ENCODE measurements at regions not wholly inside any gene's neighbourhood (a gene's known extent, or its start where the extent isn't known, plus 50 kb on each side); places are given as distances from the start of the nearest gene placed in this dataset.
"Not testable (repeated sequence)": the region's sequence is repeated elsewhere in the genome, so short reads cannot be mapped to it uniquely, and the experiment has no call there.

GRCh38 chr2:22035361-22035830 is 911.6 kb downstream of the TDRD15 start:
- DNase-seq, result no peak

DNA sequence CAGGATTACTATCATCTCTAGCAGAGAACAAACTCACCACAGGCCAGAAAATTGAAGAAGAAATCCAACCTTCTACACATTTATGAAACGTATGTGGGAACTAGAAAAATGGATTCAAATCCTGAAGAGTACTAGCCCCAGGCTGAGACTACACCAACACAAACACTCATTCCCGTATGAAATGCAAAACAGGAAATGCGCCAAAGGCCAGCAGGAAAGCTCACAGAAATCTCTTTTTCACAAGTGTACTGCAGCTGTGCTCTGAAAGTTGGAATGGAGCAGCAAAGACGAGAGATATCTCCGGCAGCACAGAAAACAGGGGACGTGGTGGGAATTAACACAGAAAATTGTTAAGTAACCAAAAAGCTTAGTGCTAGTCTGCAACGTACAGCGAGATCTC is 913.5 kb downstream of the TDRD15 start:
- no peak for DNase-seq

DNA sequence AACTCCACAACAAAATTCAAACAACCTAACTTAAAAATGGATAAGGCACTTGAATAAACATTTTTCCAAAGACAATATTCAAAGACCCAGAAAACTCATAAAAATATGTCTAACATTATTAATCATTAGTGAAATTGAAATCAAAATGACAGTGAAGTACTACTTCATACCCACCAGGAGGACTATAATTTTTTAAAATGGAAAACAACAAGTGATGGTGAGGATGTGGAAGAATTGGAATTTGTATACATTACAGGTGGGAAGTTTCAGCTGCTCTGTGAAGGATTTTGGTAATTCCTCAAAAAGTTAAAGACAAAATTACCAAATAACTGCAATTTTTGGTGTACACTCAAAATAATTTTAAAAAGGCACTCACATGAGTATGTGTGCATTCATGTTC is 920.0 kb downstream of the TDRD15 start:
- DNase-seq, result no peak

DNA sequence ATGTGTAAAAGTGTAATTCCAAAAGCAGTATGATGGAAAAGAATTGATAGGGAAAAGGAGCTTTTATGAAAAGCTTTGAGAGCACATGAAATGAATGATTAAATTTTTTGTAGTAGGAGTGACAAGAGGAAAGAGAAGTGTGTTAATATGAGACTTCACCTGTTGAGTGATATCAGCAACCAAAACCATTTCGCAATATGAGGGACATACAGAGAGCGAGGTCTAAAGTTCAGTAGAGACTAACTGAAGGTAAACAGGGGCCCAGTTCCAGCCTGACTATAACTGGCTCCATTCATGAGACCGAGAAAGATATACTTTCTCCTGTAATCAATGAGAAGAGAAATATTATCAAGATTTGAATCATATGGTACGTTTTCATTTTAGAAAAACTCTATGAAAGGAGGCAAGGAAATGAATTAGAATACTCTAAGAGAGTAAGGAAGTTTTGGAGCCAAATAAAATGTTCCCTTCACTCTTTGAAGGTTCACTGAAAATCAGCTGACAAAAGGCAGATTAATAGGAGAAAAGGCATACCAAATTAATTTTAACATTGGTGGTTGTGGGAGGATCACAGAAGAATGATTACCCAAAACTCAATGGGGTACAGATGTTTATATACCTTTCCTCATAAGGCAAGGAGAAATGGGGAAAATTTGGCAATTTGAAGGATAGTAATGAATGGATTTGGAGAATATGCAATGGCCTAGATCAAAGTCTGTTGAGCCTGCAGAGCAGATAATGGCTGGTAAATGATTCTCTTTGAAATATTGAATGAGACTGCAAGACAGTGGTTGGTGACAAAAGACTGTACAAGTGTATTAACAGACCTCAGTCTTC is 932.2 kb downstream of the TDRD15 start:
- DNase-seq, result no peak

DNA sequence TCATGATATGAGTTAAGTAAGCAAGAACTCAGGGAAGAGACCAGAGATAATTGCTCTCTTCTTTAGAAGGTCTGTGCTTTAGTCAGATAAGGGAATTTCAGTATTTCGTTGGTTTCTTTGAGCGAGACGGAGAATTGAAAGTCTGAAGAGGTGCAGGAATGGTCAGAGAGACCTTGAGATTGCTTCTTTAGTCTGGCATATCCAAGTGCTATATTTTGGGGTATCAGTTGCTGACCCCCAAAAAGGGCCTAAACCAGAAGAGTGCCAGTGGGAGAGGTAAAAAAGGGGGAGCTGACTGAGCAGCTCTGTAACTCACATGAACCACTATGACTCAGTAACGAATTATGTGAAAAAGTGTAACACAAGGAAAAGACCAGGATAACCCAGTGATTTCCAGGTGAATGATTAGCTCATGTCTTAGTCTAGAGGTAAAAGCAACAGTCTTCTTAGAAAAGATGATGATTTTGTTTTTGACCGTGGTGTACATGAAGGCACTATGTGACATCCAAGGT is 932.9 kb downstream of the TDRD15 start:
- no peak for DNase-seq

- no peak for DNase-seq
Observed at GRCh38 chr2:22062679-22063078, 938.9 kb downstream of the TDRD15 start.

GRCh38 chr2:22076454-22076853 is 952.7 kb downstream of the TDRD15 start:
- no peak for DNase-seq

GRCh38 chr2:22078701-22079100 is 954.9 kb downstream of the TDRD15 start:
- no peak for DNase-seq

DNA sequence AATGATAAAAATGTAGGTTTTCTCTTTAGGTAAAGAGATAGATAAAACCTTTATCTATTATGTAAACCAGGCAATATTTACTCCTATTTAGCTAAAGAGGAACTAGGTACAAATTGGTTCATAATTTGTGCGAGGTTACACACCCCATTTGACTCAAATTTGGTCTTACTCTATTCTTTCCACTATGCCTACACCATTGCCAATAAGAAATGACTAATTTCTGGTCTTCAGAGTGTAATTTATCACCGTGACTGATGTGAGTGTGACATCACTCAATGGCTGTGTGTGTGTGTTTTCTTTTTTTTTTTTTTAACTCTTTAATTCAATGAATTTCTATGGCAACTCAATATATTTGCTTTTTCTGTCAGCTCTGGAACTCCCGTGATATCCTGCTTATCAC is 955.8 kb downstream of the TDRD15 start:
- no peak for DNase-seq

DNA sequence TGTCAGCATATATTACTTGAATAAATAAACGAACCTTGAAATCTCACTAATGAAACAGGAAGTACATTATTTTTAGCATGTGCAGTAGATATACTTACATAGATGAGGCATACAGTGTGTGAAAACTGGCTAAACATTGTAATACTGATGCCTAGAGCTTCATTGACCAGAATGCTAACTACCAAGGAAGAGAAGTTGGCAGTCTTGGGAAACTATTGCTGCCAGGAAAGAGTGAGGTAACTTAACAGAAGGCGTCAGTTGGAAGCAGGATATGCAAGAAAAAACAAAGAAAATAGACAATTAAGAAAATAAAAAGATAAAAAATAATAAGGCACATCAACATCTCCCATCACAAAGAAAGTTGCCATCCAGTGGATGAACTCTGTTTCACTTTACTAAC is 963.0 kb downstream of the TDRD15 start:
- no peak for DNase-seq

DNA sequence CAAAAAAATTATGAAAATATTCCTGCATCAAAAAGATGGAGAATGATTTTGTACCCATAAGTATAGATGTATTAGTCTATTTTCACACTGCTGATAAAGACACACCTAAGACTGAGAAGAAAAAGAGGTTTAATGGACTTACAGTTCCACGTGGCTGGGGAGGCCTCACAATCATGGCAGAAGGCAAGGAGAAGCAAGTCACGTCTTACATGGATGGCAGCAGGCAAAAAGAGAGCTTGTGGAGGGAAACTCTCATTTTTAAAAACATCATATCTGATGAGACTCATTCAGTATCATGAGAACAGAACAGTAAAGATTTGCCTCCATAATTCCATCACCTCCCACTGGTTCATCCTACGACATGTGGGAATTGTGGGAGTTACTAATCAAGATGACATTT is 979.8 kb downstream of the TDRD15 start:
- not testable (repeated sequence) for DNase-seq

GRCh38 chr2:22110244-22110651 is 986.5 kb downstream of the TDRD15 start:
- no peak for DNase-seq

GRCh38 chr2:22124003-22124402 is 1000.2 kb downstream of the TDRD15 start:
- no peak for DNase-seq

DNA sequence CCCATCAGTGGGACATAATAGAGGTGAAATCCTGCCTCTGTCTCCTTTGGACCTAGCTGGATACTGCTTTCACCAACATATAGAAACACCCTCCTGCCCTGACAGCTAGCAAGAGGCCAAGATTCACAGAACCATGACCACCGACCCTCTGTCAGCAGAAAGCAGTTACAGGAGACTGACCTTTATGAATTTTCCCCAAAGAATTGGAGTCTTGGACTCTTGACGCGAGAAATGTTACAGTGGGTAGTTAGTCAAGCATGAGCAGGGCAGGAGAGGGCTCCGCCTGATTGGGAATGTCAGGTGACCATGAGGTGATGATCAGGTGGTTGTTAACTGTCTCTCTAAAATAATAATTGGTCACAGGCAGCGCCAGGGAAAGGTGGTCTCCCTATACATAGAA is 1002.3 kb downstream of the TDRD15 start:
- DNase-seq, result no peak

DNA sequence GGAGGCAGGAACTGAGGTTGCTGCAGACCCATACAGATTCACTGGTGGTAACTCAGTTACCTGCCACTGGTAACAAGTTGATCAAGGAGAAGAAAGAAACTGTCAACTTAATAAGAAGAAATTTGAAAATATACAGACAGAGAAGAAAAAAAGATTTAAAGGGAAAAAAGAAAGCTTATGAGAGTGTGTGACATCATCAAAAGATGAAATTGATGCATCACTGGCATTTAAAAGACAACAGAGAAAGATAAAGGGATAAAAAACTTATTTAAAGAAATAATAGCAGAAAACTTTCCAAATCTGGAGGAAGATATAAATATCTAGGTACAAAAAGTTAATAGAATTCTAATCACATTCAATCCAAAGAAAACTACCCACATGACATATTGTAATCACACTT is 1003.2 kb downstream of the TDRD15 start:
- DNase-seq, result no peak

DNA sequence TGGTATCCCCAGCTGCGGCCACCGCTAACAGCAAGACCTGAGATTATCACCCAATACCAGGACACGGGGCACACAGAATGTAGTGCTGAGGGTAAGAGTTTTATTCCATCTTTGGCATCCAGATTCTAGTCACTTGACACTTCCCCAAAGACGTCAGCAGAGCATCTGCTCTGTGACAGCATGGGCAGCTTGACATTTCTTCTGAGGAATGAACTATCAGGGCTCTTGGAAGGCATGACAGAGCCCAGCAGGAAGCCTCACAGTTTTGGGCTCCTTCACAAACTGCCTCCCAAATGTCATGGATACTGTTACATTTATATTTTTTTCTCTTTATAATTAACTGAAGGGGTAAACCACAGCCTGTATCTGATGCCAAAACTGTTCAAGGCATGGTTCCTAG is 1010.7 kb downstream of the TDRD15 start:
- no peak for DNase-seq

DNA sequence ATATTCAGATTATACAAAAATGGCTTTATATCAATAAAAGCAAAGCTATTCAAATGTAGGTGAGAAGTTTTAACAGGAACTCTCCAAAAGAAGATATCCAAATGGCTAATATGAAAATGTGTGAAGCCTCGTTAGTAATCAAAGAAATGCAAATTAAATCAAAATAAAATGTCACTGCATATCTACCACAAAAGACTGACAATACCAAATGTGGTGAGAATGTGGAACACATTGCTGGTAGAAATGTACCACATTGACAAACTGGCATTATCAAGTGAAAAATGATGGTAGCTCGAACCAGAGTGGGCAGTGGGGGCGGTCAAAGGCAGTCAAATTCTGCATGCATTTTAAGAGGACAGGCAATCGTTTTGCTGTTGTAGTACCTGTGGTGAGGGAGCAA is 1012.7 kb downstream of the TDRD15 start:
- DNase-seq, result no peak

DNA sequence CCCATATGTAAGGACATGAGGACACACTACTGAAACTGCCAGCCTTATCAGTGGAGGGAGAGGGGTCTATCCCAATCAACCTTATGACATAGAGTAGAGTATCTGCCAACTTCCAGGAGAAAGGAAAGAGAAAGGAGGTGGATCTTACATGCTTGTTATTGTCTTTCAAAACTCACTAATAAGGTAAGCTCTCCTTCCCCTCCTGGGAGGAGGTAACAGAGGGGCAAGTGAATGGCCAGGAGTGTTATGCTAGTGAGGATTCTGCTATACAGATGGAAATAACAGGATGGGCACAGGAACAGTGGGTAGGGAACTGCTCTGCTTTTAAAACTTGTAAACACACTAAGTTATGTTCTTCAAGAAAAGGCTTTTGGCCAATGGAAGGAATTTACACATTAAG is 1020.1 kb downstream of the TDRD15 start:
- DNase-seq, result no peak

DNA sequence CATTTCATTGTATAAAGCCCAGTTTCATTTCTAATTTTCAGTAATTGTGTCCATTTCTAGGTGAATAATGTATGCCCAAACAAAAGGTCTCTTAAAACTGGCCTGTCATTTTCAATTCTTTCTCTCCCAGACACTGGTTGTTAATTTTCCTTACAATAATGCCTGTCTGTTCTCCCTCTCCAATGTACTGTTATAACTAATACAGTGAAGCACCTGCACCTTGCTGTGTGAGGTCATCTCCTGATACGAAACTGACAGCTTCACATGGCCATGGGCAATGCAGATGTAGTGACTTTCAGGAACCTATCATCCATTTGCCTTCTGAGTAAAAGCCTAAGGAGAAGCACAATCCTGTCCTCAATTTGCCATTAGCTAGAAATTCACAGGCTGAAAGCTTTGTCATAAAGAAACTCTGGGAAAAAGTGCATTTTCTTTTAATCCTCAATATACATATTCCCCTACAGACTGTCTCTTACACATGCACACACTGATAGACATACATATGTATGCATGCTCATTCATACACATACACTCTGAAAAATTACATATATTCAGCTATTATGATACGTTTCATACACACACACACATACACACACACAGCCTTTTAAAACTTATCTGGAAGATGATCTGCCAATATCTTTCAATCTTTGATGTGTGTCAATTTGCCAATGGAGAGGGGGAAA is 1030.3 kb downstream of the TDRD15 start:
- no peak for DNase-seq

GRCh38 chr2:22156661-22157060 is 1032.9 kb downstream of the TDRD15 start:
- DNase-seq, result not testable (repeated sequence)

- DNase-seq, result no peak
Observed at GRCh38 chr2:22167256-22167655, 1043.5 kb downstream of the TDRD15 start.

DNA sequence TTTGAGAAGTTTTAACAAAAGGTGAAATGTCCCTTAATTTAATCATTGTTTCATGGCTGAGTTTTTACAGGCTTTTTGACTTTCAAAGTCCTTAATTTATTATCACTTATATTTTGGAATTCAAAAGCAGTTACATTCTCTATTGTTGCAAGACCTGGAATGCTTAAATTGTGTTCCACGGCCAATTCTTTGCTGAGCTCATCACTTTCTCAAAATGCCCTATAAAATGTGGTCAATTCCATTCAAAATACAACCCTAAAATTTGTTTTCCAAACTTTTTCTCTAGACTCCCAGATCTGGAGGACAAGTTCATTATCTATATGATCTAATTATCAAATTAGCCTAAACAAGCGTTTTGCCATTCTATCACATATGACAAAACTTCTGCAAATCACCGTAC is 1051.2 kb downstream of the TDRD15 start:
- DNase-seq, result no peak

GRCh38 chr2:22185251-22185650 is 1061.5 kb downstream of the TDRD15 start:
- no peak for DNase-seq

GRCh38 chr2:22186261-22186828 is 1062.6 kb downstream of the TDRD15 start:
- DNase-seq, result not testable (repeated sequence)

All from stimulated activated CD4-positive, alpha-beta T cell treated with anti-CD3 and anti-CD28 coated beads, Interleukin-2, amount 100 ng/mL, for 24 hours (primary cell).